ENCODE measurements at regions not wholly inside any gene's neighbourhood (a gene's known extent, or its start where the extent isn't known, plus 50 kb on each side); places are given as distances from the start of the nearest gene placed in this dataset.

DNA sequence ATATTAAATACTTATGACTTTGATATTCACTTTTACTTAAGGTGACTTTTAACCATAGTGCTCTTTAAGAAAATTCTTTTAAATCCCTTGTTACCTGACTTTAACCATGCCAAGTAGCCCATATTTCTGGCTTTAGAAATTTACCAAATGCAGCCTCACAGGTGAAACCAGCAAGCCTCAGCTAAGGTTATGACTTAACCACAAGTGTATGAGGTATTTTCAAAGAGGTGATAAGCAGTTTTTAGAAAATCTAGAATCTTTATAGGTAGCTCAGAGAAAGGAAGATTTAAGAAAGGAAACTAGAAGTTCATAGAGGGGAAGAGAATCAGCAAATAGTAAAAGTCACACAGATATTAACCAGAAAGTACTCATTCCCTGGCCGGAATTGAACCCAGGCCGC lies 661.9 kb upstream of the GJE1 start:
- H3K36me3 Mint-ChIP-seq (ENCODE audit: insufficient read depth, unreplicated experiment): no peaks in the 10 kb centered on the region
- Histone ChIP-seq H3K36me3 (ENCODE audit: control insufficient read depth, insufficient read depth, low read length) (no peaks in the 10 kb centered on the region), H3K4me1 (no peaks in the 10 kb centered on the region), H3K4me3 (ENCODE audit: low read depth, low read length) (no peak overlapping the region), H3K9me3 (no peaks in the 10 kb centered on the region), H3K27me3 (replicated peaks; ENCODE audit: control insufficient read depth, insufficient read depth, low read length) (no peaks in the 10 kb centered on the region; the same call in 1 of the 2 replicates)
- ChIA-PET CTCF (no interaction called here), POLR2A (no interaction called here)
- no peak overlapping the region for H3K27ac Mint-ChIP-seq (ENCODE audit: unreplicated experiment)
- no peaks in the 10 kb centered on the region for H3K27me3 Mint-ChIP-seq (ENCODE audit: insufficient read depth, unreplicated experiment)
- BruUV-seq (replicated peaks): no TSS peak
- TF ChIP-seq, protein P1, sequence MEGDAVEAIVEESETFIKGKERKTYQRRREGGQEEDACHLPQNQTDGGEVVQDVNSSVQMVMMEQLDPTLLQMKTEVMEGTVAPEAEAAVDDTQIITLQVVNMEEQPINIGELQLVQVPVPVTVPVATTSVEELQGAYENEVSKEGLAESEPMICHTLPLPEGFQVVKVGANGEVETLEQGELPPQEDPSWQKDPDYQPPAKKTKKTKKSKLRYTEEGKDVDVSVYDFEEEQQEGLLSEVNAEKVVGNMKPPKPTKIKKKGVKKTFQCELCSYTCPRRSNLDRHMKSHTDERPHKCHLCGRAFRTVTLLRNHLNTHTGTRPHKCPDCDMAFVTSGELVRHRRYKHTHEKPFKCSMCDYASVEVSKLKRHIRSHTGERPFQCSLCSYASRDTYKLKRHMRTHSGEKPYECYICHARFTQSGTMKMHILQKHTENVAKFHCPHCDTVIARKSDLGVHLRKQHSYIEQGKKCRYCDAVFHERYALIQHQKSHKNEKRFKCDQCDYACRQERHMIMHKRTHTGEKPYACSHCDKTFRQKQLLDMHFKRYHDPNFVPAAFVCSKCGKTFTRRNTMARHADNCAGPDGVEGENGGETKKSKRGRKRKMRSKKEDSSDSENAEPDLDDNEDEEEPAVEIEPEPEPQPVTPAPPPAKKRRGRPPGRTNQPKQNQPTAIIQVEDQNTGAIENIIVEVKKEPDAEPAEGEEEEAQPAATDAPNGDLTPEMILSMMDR (IDR thresholded peaks at IDR 0.05; ENCODE audit: insufficient read depth in 1 of 2, low read depth in 1 of 2, low read length in 1 of 2, severe bottlenecking in 1 of 2, unreplicated experiment in 1 of 2): no peak
- no peak for DNase-seq
- no peaks in the 10 kb centered on the region for H3K9me3 Mint-ChIP-seq (ENCODE audit: unreplicated experiment)
- intact Hi-C loops (cut with micrococcal nuclease; ENCODE audit: unreplicated experiment): no loop called here
- no peak overlapping the region for H3K4me3 Mint-ChIP-seq (ENCODE audit: unreplicated experiment)
- H3K4me1 Mint-ChIP-seq (ENCODE audit: low read depth, unreplicated experiment): no peaks in the 10 kb centered on the region

DNA sequence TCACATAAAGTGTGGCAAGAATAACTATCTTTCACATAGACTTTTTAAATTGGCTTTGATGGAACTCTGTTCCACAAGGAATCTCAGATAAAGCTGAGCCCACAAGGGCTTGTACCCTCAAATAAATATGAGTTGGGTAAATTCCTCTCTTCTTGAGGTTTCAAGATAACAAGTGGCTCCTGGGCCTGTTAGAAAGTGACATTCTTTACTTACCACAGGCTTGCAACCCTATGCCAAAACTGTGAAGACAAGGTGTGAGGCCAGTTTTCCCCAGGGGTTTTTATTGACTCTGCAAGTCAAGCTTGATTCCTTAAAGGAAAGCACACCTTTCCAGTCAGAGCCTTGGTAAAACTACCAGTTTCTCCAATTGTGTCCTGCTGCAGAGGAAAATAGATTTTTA lies 664.8 kb upstream of the GJE1 start:
- BruUV-seq (replicated peaks): no TSS peak
- Mint-ChIP-seq H3K9me3 (ENCODE audit: unreplicated experiment) (no peaks in the 10 kb centered on the region), H3K36me3 (ENCODE audit: insufficient read depth, unreplicated experiment) (no peaks in the 10 kb centered on the region), H3K27ac (ENCODE audit: unreplicated experiment) (no peak overlapping the region), H3K27me3 (ENCODE audit: insufficient read depth, unreplicated experiment) (no peaks in the 10 kb centered on the region), H3K4me1 (ENCODE audit: low read depth, unreplicated experiment) (no peaks in the 10 kb centered on the region), H3K4me3 (ENCODE audit: unreplicated experiment) (no peak overlapping the region)
- Histone ChIP-seq H3K27me3 (replicated peaks; ENCODE audit: control insufficient read depth, insufficient read depth, low read length) (no peaks in the 10 kb centered on the region; the same call in 1 of the 2 replicates), H3K9me3 (no peaks in the 10 kb centered on the region), H3K36me3 (ENCODE audit: control insufficient read depth, insufficient read depth, low read length) (no peaks in the 10 kb centered on the region), H3K4me3 (ENCODE audit: low read depth, low read length) (no peak overlapping the region), H3K4me1 (no peaks in the 10 kb centered on the region)
- intact Hi-C loops (cut with micrococcal nuclease; ENCODE audit: unreplicated experiment): no loop called here
- ChIA-PET POLR2A (no interaction called here), CTCF (no interaction called here)
- TF ChIP-seq, protein P1 (IDR thresholded peaks at IDR 0.05; ENCODE audit: insufficient read depth in 1 of 2, low read depth in 1 of 2, low read length in 1 of 2, severe bottlenecking in 1 of 2, unreplicated experiment in 1 of 2): no peak
- DNase-seq: no peak

GRCh38 chr6:141467041-141467440 lies 665.7 kb upstream of the GJE1 start:
- POLR2A ChIA-PET: no interaction called here
- no peak for DNase-seq
- Mint-ChIP-seq H3K4me3 (ENCODE audit: unreplicated experiment) (no peak overlapping the region), H3K27me3 (ENCODE audit: insufficient read depth, unreplicated experiment) (no peaks in the 10 kb centered on the region), H3K4me1 (ENCODE audit: low read depth, unreplicated experiment) (no peaks in the 10 kb centered on the region), H3K27ac (ENCODE audit: unreplicated experiment) (no peak overlapping the region), H3K9me3 (ENCODE audit: unreplicated experiment) (no peaks in the 10 kb centered on the region), H3K36me3 (ENCODE audit: insufficient read depth, unreplicated experiment) (no peaks in the 10 kb centered on the region)
- Histone ChIP-seq H3K27me3 (replicated peaks; ENCODE audit: control insufficient read depth, insufficient read depth, low read length) (no peaks in the 10 kb centered on the region; the same call in 1 of the 2 replicates), H3K36me3 (ENCODE audit: control insufficient read depth, insufficient read depth, low read length) (no peaks in the 10 kb centered on the region), H3K9me3 (no peaks in the 10 kb centered on the region), H3K4me3 (ENCODE audit: low read depth, low read length) (no peak overlapping the region), H3K4me1 (no peaks in the 10 kb centered on the region)
- BruUV-seq (replicated peaks): no TSS peak
- TF ChIP-seq, protein P1 (IDR thresholded peaks at IDR 0.05; ENCODE audit: insufficient read depth in 1 of 2, low read depth in 1 of 2, low read length in 1 of 2, severe bottlenecking in 1 of 2, unreplicated experiment in 1 of 2): no peak
- intact Hi-C loops (cut with micrococcal nuclease; ENCODE audit: unreplicated experiment): no loop called here
- CTCF ChIA-PET: no interaction called here
